NCI-H1930 (cell line): ENCODE measurements at regions not wholly inside any gene's neighbourhood (a gene's known extent, or its start where the extent isn't known, plus 50 kb on each side); places are given as distances from the start of the nearest gene placed in this dataset.
A peak's percentile ranks its signal among the peaks of the same experiment; 100 is the strongest.
"Not testable (repeated sequence)": the region's sequence is repeated elsewhere in the genome, so short reads cannot be mapped to it uniquely, and the experiment has no call there.

ENCODE experiments used
- DNase-seq, 2 experiments: peaks; one replicate each; lab custom pipeline; 2025; lab: John Stamatoyannopoulos, UW

DNA sequence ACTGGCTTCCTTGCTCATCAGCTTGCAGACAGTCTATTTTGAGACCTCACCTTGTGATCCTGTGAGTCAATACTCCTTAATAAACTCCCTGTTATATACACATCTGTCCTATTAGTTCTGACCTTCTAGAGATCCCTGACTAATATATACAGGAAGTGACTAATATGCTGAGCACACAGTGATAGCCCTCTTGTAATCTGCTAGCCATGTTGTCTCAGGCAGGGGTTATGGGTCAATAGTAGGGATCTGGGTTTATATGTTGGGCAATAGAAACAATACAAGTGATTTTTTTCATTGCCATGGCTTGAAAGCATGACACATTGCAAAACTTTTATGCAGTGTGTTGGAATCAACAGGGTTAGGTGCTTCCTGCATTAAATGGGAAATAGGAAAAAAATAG is 562.2 kb downstream of the GALC start:
- no peak for DNase-seq

DNA sequence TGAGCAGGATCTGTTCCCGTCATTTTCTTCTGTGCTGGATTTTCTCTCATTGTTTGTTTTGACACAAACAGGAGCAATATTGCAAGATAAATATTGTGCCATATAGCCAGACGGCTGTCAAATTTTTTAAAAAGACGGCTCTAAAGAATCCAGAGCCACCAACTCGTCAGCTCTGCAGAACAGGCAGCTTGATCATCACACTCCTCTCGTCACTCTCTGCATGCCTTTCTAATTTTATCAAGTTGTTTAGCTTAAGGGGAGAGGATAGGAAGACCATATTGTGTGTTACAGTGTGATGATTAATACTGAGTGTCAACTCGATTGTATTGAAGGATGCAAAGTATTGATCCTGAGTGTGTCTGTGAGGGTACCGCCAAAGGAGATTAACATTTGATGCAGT is 562.8 kb downstream of the GALC start:
- no peak for DNase-seq

- DNase-seq: no peak
Measured at GRCh38 chr14:87419925-87420324, 573.1 kb downstream of the GALC start.

DNA sequence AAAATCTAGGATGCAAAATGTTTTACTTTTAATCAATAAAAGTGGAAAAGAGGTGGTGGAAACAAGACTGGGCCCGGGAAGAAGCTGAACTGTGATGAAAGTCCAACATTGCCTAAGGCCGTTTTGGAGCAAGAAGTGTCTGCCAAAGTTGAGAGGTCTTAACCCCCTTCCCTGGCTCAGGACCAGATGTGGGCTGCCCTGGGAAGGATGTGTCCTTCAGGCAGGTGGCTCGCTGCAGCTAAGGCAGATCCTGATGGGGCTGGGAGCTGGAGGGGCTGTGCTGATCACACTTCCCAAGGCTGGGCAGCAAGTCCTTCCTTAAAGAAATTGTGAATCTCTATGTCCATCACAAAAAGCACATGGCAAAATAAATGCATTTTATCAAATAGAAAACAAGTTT is 581.6 kb downstream of the GALC start:
- no peak for DNase-seq

- DNase-seq: no peak
Measured at GRCh38 chr14:87409393-87409792, 583.6 kb downstream of the GALC start.

DNA sequence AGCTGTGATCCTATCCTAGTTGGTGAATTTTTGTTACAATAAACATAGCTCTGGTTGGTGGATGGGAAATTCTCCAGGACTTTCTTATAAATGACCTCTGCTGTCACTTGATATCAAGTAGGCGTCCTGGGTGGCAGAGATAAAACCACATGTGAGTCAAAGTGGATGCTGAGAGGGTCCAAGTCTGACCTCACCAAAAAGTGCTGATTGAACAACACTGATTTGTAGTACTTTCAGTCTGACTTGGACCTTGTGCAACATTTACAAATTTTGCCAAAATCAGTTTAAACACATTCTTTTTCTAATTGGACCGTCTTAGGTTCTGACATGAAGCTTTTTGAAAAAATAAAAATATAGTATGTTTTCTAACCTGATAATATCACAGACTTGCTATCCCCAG is 585.6 kb downstream of the GALC start:
- DNase-seq: no peak

GRCh38 chr14:87405563-87405962 is 587.4 kb downstream of the GALC start:
- DNase-seq: no peak

GRCh38 chr14:87397499-87397898 is 595.5 kb downstream of the GALC start:
- no peak for DNase-seq

GRCh38 chr14:87391066-87391465 is 601.9 kb downstream of the GALC start:
- DNase-seq: no peak

- no peak for DNase-seq
Measured at GRCh38 chr14:87388946-87389345, 604.0 kb downstream of the GALC start.

- DNase-seq: no peak
Measured at GRCh38 chr14:87387806-87388205, 605.2 kb downstream of the GALC start.

GRCh38 chr14:87386524-87386923 is 606.5 kb downstream of the GALC start:
- no peak for DNase-seq

- DNase-seq: no peak
Measured at GRCh38 chr14:87380054-87380453, 612.9 kb downstream of the GALC start.

GRCh38 chr14:87368751-87369150 is 624.2 kb downstream of the GALC start:
- DNase-seq: no peak

DNA sequence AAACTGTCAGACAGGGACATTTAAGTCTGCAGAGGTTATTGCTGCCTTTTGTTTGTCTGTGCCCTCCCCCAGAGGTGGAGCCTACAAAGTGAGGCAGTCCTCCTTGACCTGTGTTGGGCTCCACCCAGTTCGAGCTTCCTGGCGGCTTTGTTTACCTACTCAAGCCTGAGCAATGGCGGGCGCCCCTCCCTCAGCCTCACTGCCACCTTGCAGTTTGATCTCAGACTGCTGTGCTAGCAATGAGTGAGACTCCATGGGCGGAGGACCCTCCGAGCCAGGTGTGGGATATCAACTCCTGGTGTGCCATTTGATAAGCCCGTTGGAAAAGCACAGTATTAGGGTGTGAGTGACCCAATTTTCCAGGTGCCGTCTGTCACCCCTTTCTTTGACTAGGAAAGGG is 632.7 kb downstream of the GALC start:
- DNase-seq: not testable (repeated sequence)

- DNase-seq: no peak
Measured at GRCh38 chr14:87351007-87351406, 642.0 kb downstream of the GALC start.

DNA sequence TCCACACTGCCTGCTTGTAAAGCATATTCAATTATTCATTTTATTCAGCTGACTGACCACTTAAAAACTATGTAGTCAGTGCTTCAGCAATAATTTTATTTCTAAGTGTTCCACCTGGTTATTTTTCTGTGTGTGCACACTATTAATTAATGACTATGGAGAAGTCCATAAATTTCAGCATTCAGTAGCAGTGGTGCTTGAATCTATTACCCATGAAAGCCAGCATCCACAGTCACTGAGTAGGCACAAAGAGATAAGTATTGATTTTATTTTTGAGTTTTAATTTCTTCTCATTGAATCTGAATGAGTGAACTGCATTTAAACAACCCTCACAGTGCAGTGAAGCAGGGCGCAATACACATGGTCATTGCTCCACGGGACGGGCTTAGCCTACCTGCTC is 643.1 kb downstream of the GALC start:
- no peak for DNase-seq

DNA sequence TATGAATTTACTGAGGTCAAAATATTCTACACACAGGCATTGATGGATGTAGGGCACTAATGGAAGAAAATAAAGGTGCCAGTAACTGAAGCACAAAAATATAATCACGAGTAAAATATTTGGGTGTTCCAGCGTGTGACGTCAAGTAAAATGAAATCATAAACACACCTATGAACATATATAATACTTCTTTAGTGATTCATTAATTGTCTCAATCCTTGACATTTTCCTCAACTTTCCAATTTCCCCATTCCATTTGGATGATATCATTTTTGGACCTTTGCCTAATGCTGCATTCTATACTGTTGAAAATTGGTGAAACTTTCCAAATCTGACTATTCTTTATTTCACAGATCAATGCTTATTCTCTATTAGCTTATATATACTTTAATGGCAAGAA is 649.3 kb downstream of the GALC start:
- no peak for DNase-seq

- DNase-seq: no peak
Measured at GRCh38 chr14:87334997-87335685, 657.8 kb downstream of the GALC start.

GRCh38 chr14:87331991-87332390 is 661.0 kb downstream of the GALC start:
- DNase-seq: no peak

- DNase-seq: peak in 1 of 2 experiments; percentile 15
Measured at GRCh38 chr14:87325741-87326140, 667.2 kb downstream of the GALC start.

- no peak for DNase-seq
Measured at GRCh38 chr14:87323191-87323590, 669.8 kb downstream of the GALC start.

GRCh38 chr14:87321548-87321947 is 671.4 kb downstream of the GALC start:
- DNase-seq: no peak

DNA sequence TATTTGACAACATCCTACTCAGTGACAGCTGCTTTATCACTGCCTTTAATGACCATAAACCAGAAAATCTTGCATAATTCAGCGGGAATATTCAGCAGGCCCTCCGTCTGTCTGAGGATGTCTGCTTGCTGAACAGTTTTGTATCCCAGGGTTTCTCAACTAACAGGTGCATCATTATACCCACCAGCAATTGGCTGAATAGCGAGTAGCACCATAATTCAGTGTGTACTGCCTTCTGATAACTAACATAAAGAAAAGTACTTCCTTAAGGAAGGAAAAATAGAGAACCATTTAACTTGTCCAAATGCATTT is 680.1 kb downstream of the GALC start:
- DNase-seq: no peak
